ENCODE measurements at regions not wholly inside any gene's neighbourhood (a gene's known extent, or its start where the extent isn't known, plus 50 kb on each side); places are given as distances from the start of the nearest gene placed in this dataset.

- TF ChIP-seq SUZ12 (IDR thresholded peaks at IDR 0.05; ENCODE audit: extremely low read depth, insufficient read depth, insufficient read length) (no peak), YY1 (IDR thresholded peaks at IDR 0.05; ENCODE audit: insufficient read depth, insufficient read length) (no peak), ZNF274 (IDR thresholded peaks at IDR 0.05; ENCODE audit: low read depth, low read length) (no peak)
Observed at GRCh38 chr2:81703831-81704230, 1399.3 kb upstream of the LRRTM1 start.

All from NT2/D1 (cell line).